ENCODE measurements at regions not wholly inside any gene's neighbourhood (a gene's known extent, or its start where the extent isn't known, plus 50 kb on each side); places are given as distances from the start of the nearest gene placed in this dataset.

DNA sequence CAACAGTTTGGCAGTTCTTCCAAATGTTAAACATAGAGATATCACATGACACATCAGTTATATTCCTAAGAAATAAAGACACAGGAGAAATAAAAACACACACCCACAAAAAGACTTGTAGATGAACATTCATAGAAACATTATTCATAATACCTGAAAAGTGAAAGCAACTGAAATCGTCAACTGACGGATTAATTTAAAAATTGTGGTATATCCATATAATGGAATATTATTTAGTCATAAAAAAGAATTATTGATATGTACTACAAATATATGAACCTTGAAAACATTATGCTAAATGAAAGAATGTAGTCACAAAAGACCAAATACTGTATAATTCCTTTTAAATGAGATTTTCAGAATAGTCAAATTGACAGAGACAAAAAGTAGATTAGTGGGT lies 330.2 kb upstream of the CD180 start:
- TF ChIP-seq RXRA (IDR thresholded peaks at IDR 0.05) (no peak), JUND (IDR thresholded peaks at IDR 0.05) (no peak), FOXA2 (IDR thresholded peaks at IDR 0.05) (no peak), FOXA1 (IDR thresholded peaks at IDR 0.05) (no peak), GABPA (IDR thresholded peaks at IDR 0.05 in 1 of 2, conservative IDR thresholded peaks at IDR 0.05 in 1 of 2) (no peak)
- TF ChIP-seq, protein P1, sequence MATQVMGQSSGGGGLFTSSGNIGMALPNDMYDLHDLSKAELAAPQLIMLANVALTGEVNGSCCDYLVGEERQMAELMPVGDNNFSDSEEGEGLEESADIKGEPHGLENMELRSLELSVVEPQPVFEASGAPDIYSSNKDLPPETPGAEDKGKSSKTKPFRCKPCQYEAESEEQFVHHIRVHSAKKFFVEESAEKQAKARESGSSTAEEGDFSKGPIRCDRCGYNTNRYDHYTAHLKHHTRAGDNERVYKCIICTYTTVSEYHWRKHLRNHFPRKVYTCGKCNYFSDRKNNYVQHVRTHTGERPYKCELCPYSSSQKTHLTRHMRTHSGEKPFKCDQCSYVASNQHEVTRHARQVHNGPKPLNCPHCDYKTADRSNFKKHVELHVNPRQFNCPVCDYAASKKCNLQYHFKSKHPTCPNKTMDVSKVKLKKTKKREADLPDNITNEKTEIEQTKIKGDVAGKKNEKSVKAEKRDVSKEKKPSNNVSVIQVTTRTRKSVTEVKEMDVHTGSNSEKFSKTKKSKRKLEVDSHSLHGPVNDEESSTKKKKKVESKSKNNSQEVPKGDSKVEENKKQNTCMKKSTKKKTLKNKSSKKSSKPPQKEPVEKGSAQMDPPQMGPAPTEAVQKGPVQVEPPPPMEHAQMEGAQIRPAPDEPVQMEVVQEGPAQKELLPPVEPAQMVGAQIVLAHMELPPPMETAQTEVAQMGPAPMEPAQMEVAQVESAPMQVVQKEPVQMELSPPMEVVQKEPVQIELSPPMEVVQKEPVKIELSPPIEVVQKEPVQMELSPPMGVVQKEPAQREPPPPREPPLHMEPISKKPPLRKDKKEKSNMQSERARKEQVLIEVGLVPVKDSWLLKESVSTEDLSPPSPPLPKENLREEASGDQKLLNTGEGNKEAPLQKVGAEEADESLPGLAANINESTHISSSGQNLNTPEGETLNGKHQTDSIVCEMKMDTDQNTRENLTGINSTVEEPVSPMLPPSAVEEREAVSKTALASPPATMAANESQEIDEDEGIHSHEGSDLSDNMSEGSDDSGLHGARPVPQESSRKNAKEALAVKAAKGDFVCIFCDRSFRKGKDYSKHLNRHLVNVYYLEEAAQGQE (IDR thresholded peaks at IDR 0.05) = no peak
- TF ChIP-seq, protein P2, sequence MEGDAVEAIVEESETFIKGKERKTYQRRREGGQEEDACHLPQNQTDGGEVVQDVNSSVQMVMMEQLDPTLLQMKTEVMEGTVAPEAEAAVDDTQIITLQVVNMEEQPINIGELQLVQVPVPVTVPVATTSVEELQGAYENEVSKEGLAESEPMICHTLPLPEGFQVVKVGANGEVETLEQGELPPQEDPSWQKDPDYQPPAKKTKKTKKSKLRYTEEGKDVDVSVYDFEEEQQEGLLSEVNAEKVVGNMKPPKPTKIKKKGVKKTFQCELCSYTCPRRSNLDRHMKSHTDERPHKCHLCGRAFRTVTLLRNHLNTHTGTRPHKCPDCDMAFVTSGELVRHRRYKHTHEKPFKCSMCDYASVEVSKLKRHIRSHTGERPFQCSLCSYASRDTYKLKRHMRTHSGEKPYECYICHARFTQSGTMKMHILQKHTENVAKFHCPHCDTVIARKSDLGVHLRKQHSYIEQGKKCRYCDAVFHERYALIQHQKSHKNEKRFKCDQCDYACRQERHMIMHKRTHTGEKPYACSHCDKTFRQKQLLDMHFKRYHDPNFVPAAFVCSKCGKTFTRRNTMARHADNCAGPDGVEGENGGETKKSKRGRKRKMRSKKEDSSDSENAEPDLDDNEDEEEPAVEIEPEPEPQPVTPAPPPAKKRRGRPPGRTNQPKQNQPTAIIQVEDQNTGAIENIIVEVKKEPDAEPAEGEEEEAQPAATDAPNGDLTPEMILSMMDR (IDR thresholded peaks at IDR 0.05; ENCODE audit: low read depth, low read length, missing input control) = no peak
- TF ChIP-seq, protein P3, sequence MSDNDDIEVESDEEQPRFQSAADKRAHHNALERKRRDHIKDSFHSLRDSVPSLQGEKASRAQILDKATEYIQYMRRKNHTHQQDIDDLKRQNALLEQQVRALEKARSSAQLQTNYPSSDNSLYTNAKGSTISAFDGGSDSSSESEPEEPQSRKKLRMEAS (IDR thresholded peaks at IDR 0.05) = no peak
- TF ChIP-seq, protein P4, sequence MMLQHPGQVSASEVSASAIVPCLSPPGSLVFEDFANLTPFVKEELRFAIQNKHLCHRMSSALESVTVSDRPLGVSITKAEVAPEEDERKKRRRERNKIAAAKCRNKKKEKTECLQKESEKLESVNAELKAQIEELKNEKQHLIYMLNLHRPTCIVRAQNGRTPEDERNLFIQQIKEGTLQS (IDR thresholded peaks at IDR 0.05) = no peak
- TF ChIP-seq, protein P5, sequence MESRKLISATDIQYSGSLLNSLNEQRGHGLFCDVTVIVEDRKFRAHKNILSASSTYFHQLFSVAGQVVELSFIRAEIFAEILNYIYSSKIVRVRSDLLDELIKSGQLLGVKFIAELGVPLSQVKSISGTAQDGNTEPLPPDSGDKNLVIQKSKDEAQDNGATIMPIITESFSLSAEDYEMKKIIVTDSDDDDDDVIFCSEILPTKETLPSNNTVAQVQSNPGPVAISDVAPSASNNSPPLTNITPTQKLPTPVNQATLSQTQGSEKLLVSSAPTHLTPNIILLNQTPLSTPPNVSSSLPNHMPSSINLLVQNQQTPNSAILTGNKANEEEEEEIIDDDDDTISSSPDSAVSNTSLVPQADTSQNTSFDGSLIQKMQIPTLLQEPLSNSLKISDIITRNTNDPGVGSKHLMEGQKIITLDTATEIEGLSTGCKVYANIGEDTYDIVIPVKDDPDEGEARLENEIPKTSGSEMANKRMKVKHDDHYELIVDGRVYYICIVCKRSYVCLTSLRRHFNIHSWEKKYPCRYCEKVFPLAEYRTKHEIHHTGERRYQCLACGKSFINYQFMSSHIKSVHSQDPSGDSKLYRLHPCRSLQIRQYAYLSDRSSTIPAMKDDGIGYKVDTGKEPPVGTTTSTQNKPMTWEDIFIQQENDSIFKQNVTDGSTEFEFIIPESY (IDR thresholded peaks at IDR 0.05) = no peak
- H3K4me3 ChIP-seq (ENCODE audit: low read depth in 1 of 3, low read length in 3 of 3) = no peak overlapping the region
- 98% methylated on average over 2 of the region's 2 CpGs for WGBS

DNA sequence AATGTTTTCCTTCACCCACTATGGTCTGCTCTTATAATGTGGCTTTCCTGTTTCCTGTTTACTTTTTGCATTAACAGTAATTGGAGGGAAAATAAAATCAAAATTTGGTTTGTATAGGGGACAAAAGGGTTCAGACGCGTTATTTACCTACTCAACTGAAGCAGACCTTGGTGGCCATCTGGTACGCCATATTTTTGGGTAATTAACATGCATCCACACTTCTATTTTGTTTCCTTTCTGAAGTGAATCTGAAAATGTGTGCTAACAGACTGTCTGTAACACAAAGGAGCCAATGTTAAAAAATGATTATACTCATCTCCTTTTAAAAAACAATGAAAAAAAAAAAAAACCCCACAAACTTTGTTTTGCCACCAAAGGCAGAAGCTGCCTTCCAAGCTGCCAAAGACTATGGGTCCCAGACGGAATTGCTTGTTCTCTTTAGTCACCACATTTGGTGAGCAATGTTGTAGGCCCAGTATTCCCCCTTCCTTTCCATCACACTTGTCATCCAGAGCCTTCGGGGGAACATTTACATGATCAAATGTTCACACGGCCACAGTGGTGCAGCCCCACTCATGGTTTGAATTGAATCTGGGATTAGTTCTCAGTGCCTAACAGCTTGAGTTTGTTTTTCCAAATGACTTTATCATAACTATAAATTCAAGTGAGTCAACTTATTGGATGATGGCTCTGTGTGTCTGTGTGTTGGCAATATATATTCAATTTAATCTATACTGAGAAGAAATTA lies 323.7 kb upstream of the CD180 start:
- no peak for DNase-seq (ENCODE audit: low spot score)
- Histone ChIP-seq H3K36me3 (ENCODE audit: control insufficient read depth in 4 of 4, insufficient read depth in 3 of 4, low read depth in 1 of 4, low read length in 3 of 4) (peaks cover 0 to 1% (median 0%) of the 10 kb centered on the region in 4 donors), H3K9ac (ENCODE audit: low read depth in 1 of 2, low read length in 2 of 2) (no peak overlapping the region), H3K9me3 (ENCODE audit: control insufficient read depth in 4 of 4, low read length in 3 of 4) (no peaks in the 10 kb centered on the region), H3K27me3 (ENCODE audit: control insufficient read depth in 4 of 4, insufficient read depth in 4 of 4, low read length in 3 of 4) (no peaks in the 10 kb centered on the region), H3K4me1 (ENCODE audit: control insufficient read depth in 4 of 4, insufficient read depth in 4 of 4, low read length in 3 of 4) (peaks cover 0 to 4% (median 0%) of the 10 kb centered on the region in 4 donors), H3K4me3 (ENCODE audit: low read depth in 1 of 3, low read length in 3 of 3) (no peak overlapping the region), H3K27ac (ENCODE audit: low read depth in 1 of 2, low read length in 2 of 2) (no peak overlapping the region)
- 92% methylated on average over 6 of the region's 6 CpGs for WGBS
- TF ChIP-seq NR2F2 (IDR thresholded peaks at IDR 0.05) (no peak), YY1 (IDR thresholded peaks at IDR 0.05) (no peak), HNF4A (conservative IDR thresholded peaks at IDR 0.05) (no peak), SP1 (IDR thresholded peaks at IDR 0.05) (no peak), HNF4G (IDR thresholded peaks at IDR 0.05) (no peak), RXRA (IDR thresholded peaks at IDR 0.05) (no peak), GABPA (IDR thresholded peaks at IDR 0.05 in 1 of 2, conservative IDR thresholded peaks at IDR 0.05 in 1 of 2) (no peak), TAF1 (conservative IDR thresholded peaks at IDR 0.05) (no peak), FOXA2 (IDR thresholded peaks at IDR 0.05) (no peak), EGR1 (IDR thresholded peaks at IDR 0.05; ENCODE audit: low read depth in 2 of 2) (no peak), FOXA1 (IDR thresholded peaks at IDR 0.05) (no peak), RAD21 (IDR thresholded peaks at IDR 0.05) (no peak)
- TF ChIP-seq, protein P5 (IDR thresholded peaks at IDR 0.05) = no peak
- TF ChIP-seq, protein P3 (IDR thresholded peaks at IDR 0.05) = no peak
- TF ChIP-seq, protein P4 (IDR thresholded peaks at IDR 0.05) = no peak

More for the DNA sequence above, 330.2 kb upstream of the CD180 start:
- DNase-seq (ENCODE audit: low spot score) = no peak
- Histone ChIP-seq H3K4me1 (ENCODE audit: control insufficient read depth in 4 of 4, insufficient read depth in 4 of 4, low read length in 3 of 4) (no peaks in the 10 kb centered on the region), H3K9ac (ENCODE audit: low read depth in 1 of 2, low read length in 2 of 2) (no peak overlapping the region), H3K9me3 (ENCODE audit: control insufficient read depth in 4 of 4, low read length in 3 of 4) (no peaks in the 10 kb centered on the region), H3K27me3 (ENCODE audit: control insufficient read depth in 4 of 4, insufficient read depth in 4 of 4, low read length in 3 of 4) (no peaks in the 10 kb centered on the region), H3K27ac (ENCODE audit: low read depth in 1 of 2, low read length in 2 of 2) (no peak overlapping the region), H3K36me3 (ENCODE audit: control insufficient read depth in 4 of 4, insufficient read depth in 3 of 4, low read depth in 1 of 4, low read length in 3 of 4) (no peaks in the 10 kb centered on the region)

Data from liver (tissue), 8 donors.